Liver (tissue), 8 donors: ENCODE measurements at regions not wholly inside any gene's neighbourhood (a gene's known extent, or its start where the extent isn't known, plus 50 kb on each side); places are given as distances from the start of the nearest gene placed in this dataset.

Experiments used
- DNase-seq: peaks from one replicate; pipeline ENCODE4 v3.0.0-alpha.2; 2017; ENCODE audit warnings: low spot score
- H3K27ac ChIP-seq, 2 donors: one replicate each; pipeline ENCODE4 v1.7.0; 2013; ENCODE audit warnings: inconsistent platforms in 2 of 2, low read length in 2 of 2, control low read depth in 1 of 2, low read depth in 1 of 2, mild to moderate bottlenecking in 1 of 2
- H3K27me3 ChIP-seq, 4 donors: one replicate each; pipeline versions ENCODE4 v1.6.1 to v1.7.0; 2013; ENCODE audit warnings: low read length in 3 of 4, inconsistent platforms in 1 of 4, mild to moderate bottlenecking in 1 of 4, moderate library complexity in 1 of 4; ENCODE audit not compliant: control insufficient read depth in 4 of 4, insufficient read depth in 4 of 4
- H3K36me3 ChIP-seq, 4 donors: one replicate each; pipeline versions ENCODE4 v1.6.1 to v1.7.0; 2013; ENCODE audit warnings: low read length in 3 of 4, mild to moderate bottlenecking in 3 of 4, low read depth in 1 of 4, moderate library complexity in 1 of 4; ENCODE audit not compliant: control insufficient read depth in 4 of 4, insufficient read depth in 3 of 4
- H3K4me1 ChIP-seq, 4 donors: one replicate each; pipeline versions ENCODE4 v1.6.1 to v1.7.0; 2013; ENCODE audit warnings: low read length in 3 of 4, mild to moderate bottlenecking in 3 of 4, moderate library complexity in 1 of 4; ENCODE audit not compliant: control insufficient read depth in 4 of 4, insufficient read depth in 4 of 4
- H3K4me3 ChIP-seq, 3 donors: one replicate each; pipeline versions ENCODE4 v1.6.1 to v1.7.0; 2013; ENCODE audit warnings: low read length in 3 of 3, control low read depth in 1 of 3, low read depth in 1 of 3, mild to moderate bottlenecking in 1 of 3
- H3K9ac ChIP-seq, 2 donors: one replicate each; pipeline ENCODE4 v1.7.0; 2013; ENCODE audit warnings: low read length in 2 of 2, mild to moderate bottlenecking in 2 of 2, moderate library complexity in 2 of 2, control low read depth in 1 of 2, low read depth in 1 of 2
- H3K9me3 ChIP-seq, 4 donors: one replicate each; pipeline versions ENCODE4 v1.6.1 to v1.7.0; 2013; ENCODE audit warnings: low read length in 3 of 4; ENCODE audit not compliant: control insufficient read depth in 4 of 4
- ATF3 ChIP-seq: IDR thresholded peaks from 2 replicates; pipeline ENCODE4 v1.6.1; 2016; ENCODE audit warnings: antibody characterized with exemption
- EGR1 ChIP-seq, 2 donors: IDR thresholded peaks; 2 replicates each; pipeline ENCODE4 v1.6.1; 2016 to 2018; ENCODE audit warnings: antibody characterized with exemption in 2 of 2, low read depth in 2 of 2
- FOXA1 ChIP-seq: IDR thresholded peaks from 2 replicates; pipeline ENCODE4 v1.6.1; 2016; ENCODE audit warnings: antibody characterized with exemption
- FOXA2 ChIP-seq: IDR thresholded peaks from 2 replicates; pipeline ENCODE4 v1.6.1; 2016; ENCODE audit warnings: antibody characterized with exemption
- GABPA ChIP-seq, 2 donors: IDR thresholded peaks in 1 of 2; conservative IDR thresholded peaks in 1 of 2; 2 replicates each; pipeline ENCODE4 v1.6.1; 2016; ENCODE audit warnings: antibody characterized with exemption in 2 of 2, mild to moderate bottlenecking in 1 of 2, moderate library complexity in 1 of 2
- HNF4A ChIP-seq, 2 donors: conservative IDR thresholded peaks; 2 replicates each; pipeline ENCODE4 v1.6.1; 2016; ENCODE audit warnings: antibody characterized with exemption in 2 of 2, mild to moderate bottlenecking in 2 of 2
- HNF4G ChIP-seq: IDR thresholded peaks from 2 replicates; pipeline ENCODE4 v1.6.1; 2016; ENCODE audit warnings: antibody characterized with exemption
- JUND ChIP-seq, 2 donors: IDR thresholded peaks; 2 replicates each; pipeline ENCODE4 v1.6.1; 2016; ENCODE audit warnings: antibody characterized with exemption in 2 of 2
- NR2F2 ChIP-seq: IDR thresholded peaks from 2 replicates; pipeline ENCODE4 v1.6.1; 2016; ENCODE audit warnings: antibody characterized with exemption
- REST ChIP-seq: IDR thresholded peaks from 2 replicates; pipeline ENCODE4 v1.6.1; 2016; ENCODE audit warnings: antibody characterized with exemption, mild to moderate bottlenecking
- RXRA ChIP-seq, 2 donors: IDR thresholded peaks; 2 replicates each; pipeline ENCODE4 v1.6.1; 2017 to 2018; ENCODE audit warnings: antibody characterized with exemption in 2 of 2, mild to moderate bottlenecking in 1 of 2
- SP1 ChIP-seq: IDR thresholded peaks from 2 replicates; pipeline ENCODE4 v1.6.1; 2018; ENCODE audit warnings: antibody characterized with exemption, mild to moderate bottlenecking
- TAF1 ChIP-seq: conservative IDR thresholded peaks from 2 replicates; pipeline ENCODE4 v1.6.1; 2016; ENCODE audit warnings: antibody characterized with exemption, mild to moderate bottlenecking
- YY1 ChIP-seq: IDR thresholded peaks from 2 replicates; pipeline ENCODE4 v1.6.1; 2016; ENCODE audit warnings: antibody characterized with exemption, mild to moderate bottlenecking
- ZBTB33 ChIP-seq: IDR thresholded peaks from 2 replicates; pipeline ENCODE4 v1.6.1; 2016; ENCODE audit warnings: antibody characterized with exemption
- WGBS: extraction: QIAGEN DNeasy Blood & Tissue Kit; methylation state at CpG from one replicate; pipeline ENCODE4 v1.1.7; 2013; 5-methylcytosine and 5-hydroxymethylcytosine counted together
- TF ChIP-seq, protein P1 (sequence below): IDR thresholded peaks from 2 replicates; pipeline ENCODE4 v1.6.1; 2016; ENCODE audit warnings: antibody characterized with exemption
- TF ChIP-seq, protein P2 (sequence below): fragments of 150-350 bp; IDR thresholded peaks from 2 replicates; pipeline ENCODE4 v1.5.1; 2017; ENCODE audit warnings: improper control_type of control experiment, low read depth, low read length; ENCODE audit not compliant: missing input control
- donor health status: healthy.
- donor health status: healthy.
- donor health status: healthy.
- donor health status: healthy.
- donor health status: healthy.

DNA sequence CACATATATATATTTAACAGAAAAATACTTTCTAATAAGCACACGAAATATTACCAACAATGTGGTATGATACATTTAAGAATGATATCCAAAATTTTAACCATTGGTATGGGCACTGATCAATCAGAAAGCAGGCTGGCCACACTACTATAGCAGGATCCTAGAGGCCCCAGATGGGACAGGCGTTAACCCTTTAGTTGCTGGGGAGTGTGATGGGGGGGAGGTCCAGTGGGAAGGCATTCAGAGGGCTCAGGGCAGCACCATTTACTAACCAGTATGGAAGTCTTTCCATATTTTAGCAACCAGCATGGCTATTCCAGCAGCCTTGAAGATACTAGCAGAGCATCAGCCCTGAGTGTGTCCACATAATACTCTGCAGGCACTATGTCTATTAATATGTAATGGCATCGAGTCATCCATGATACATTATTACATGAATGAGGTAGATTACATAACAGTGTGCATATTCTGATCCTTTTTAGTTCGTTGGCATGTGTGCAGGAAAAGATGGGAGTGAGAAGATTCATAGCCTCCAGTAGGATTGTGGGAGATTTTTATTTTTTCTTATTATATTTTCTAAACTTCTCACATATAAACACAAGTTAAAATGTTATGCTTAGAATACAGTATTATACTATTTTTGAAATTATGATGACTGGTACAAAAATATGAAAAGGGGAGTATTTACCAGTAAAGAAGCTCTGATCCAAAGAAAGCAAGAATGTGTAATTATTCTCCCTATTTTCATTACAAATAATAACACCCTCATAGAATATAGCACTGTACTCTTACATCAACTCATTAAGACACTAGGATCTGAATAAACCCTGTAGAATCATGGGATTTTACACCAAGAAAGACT is 78.9 kb downstream of the FAM217A start:
- H3K4me3 ChIP-seq, result no peak overlapping the region
- TF ChIP-seq JUND (IDR thresholded peaks at IDR 0.05) (no peak), HNF4A (conservative IDR thresholded peaks at IDR 0.05) (no peak), REST (no peak), FOXA1 (no peak), SP1 (no peak), HNF4G (no peak), EGR1 (IDR thresholded peaks at IDR 0.05; ENCODE audit: low read depth in 2 of 2) (no peak), RXRA (IDR thresholded peaks at IDR 0.05) (no peak), YY1 (no peak), TAF1 (no peak), FOXA2 (no peak), NR2F2 (no peak), GABPA (IDR thresholded peaks at IDR 0.05 in 1 of 2, conservative IDR thresholded peaks at IDR 0.05 in 1 of 2) (no peak), ZBTB33 (no peak), ATF3 (no peak)
- TF ChIP-seq, protein P1, sequence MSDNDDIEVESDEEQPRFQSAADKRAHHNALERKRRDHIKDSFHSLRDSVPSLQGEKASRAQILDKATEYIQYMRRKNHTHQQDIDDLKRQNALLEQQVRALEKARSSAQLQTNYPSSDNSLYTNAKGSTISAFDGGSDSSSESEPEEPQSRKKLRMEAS, result no peak
- TF ChIP-seq, protein P2, sequence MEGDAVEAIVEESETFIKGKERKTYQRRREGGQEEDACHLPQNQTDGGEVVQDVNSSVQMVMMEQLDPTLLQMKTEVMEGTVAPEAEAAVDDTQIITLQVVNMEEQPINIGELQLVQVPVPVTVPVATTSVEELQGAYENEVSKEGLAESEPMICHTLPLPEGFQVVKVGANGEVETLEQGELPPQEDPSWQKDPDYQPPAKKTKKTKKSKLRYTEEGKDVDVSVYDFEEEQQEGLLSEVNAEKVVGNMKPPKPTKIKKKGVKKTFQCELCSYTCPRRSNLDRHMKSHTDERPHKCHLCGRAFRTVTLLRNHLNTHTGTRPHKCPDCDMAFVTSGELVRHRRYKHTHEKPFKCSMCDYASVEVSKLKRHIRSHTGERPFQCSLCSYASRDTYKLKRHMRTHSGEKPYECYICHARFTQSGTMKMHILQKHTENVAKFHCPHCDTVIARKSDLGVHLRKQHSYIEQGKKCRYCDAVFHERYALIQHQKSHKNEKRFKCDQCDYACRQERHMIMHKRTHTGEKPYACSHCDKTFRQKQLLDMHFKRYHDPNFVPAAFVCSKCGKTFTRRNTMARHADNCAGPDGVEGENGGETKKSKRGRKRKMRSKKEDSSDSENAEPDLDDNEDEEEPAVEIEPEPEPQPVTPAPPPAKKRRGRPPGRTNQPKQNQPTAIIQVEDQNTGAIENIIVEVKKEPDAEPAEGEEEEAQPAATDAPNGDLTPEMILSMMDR, result no peak
- no peaks in the 10 kb centered on the region for H3K9me3 ChIP-seq
- 92% methylated on average over 4 of the region's 4 CpGs for WGBS
- no peaks in the 10 kb centered on the region for H3K4me1 ChIP-seq
- no peaks in the 10 kb centered on the region for H3K27me3 ChIP-seq
- no peak for DNase-seq
- no peak overlapping the region for H3K27ac ChIP-seq
- no peak overlapping the region for H3K9ac ChIP-seq
- peaks cover 0 to 1% (median 0%) of the 10 kb centered on the region in 4 donors for H3K36me3 ChIP-seq
